ENCODE measurements at regions not wholly inside any gene's neighbourhood (a gene's known extent, or its start where the extent isn't known, plus 50 kb on each side); places are given as distances from the start of the nearest gene placed in this dataset.

- TF ChIP-seq EZH2phosphoT487 (IDR thresholded peaks at IDR 0.05; ENCODE audit: borderline replicate concordance, low read length) (no peak), CTCF (conservative IDR thresholded peaks at IDR 0.05; ENCODE audit: low read depth, low read length) (no peak)
These were observed 198.4 kb downstream of the PRDM2 start for GRCh38 chr1:13898406-13898805.
